ENCODE measurements at regions not wholly inside any gene's neighbourhood (a gene's known extent, or its start where the extent isn't known, plus 50 kb on each side); places are given as distances from the start of the nearest gene placed in this dataset.

GRCh38 chr2:136479696-136480095, 285.6 kb upstream of the THSD7B start:
- in situ Hi-C loops (cut with HindIII; ENCODE audit: low sequenced_read_pairs) = no loop called here
- no peak overlapping the region for H3K4me3 ChIP-seq (ENCODE audit: low read depth, low read length)
- DNase-seq (ENCODE audit: low read depth) = no peak

GRCh38 chr2:136468799-136469369, 296.5 kb upstream of the THSD7B start:
- in situ Hi-C loops (cut with HindIII; ENCODE audit: low sequenced_read_pairs) = no loop called here
- no peak for DNase-seq (ENCODE audit: low read depth)
- TF ChIP-seq, protein P1, sequence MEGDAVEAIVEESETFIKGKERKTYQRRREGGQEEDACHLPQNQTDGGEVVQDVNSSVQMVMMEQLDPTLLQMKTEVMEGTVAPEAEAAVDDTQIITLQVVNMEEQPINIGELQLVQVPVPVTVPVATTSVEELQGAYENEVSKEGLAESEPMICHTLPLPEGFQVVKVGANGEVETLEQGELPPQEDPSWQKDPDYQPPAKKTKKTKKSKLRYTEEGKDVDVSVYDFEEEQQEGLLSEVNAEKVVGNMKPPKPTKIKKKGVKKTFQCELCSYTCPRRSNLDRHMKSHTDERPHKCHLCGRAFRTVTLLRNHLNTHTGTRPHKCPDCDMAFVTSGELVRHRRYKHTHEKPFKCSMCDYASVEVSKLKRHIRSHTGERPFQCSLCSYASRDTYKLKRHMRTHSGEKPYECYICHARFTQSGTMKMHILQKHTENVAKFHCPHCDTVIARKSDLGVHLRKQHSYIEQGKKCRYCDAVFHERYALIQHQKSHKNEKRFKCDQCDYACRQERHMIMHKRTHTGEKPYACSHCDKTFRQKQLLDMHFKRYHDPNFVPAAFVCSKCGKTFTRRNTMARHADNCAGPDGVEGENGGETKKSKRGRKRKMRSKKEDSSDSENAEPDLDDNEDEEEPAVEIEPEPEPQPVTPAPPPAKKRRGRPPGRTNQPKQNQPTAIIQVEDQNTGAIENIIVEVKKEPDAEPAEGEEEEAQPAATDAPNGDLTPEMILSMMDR (IDR thresholded peaks at IDR 0.05; ENCODE audit: low read depth, low read length, missing control alignments) = no peak
- H3K4me3 ChIP-seq (ENCODE audit: low read depth, low read length) = no peak overlapping the region

More at GRCh38 chr2:136479696-136480095, 285.6 kb upstream of the THSD7B start:
- TF ChIP-seq, protein P1 (IDR thresholded peaks at IDR 0.05; ENCODE audit: low read depth, low read length, missing control alignments) = no peak

- no peak overlapping the region for H3K4me3 ChIP-seq (ENCODE audit: low read depth, low read length)
- in situ Hi-C loops (cut with HindIII; ENCODE audit: low sequenced_read_pairs) = no loop called here
- TF ChIP-seq, protein P1 (IDR thresholded peaks at IDR 0.05; ENCODE audit: low read depth, low read length, missing control alignments) = no peak
- DNase-seq (ENCODE audit: low read depth) = no peak
Measured at GRCh38 chr2:136452528-136452927, 312.8 kb upstream of the THSD7B start.

- H3K4me3 ChIP-seq (ENCODE audit: low read depth, low read length) = no peak overlapping the region
- no peak for DNase-seq (ENCODE audit: low read depth)
- TF ChIP-seq, protein P1 (IDR thresholded peaks at IDR 0.05; ENCODE audit: low read depth, low read length, missing control alignments) = no peak
- in situ Hi-C loops (cut with HindIII; ENCODE audit: low sequenced_read_pairs) = no loop called here
Measured at GRCh38 chr2:136448986-136449780, 316.2 kb upstream of the THSD7B start.

DNA sequence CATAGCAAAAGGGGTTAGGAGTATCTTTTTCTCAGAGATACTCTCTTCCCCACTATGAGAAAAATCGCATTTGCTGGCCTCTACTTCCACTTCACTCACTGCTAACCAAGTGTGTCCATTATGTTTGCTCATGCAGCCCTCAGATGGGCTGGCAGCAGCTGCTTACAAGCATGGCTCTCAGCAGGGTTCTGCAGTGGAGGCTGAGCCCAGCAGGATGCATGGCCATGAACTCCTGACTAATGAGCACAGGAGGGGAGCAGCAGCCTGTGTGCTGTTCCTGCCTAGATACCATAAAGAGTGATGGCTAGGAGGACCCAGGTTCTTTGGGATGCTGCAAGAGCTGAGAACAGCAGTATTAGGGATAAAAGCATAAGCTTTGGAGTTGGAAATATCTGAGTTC, 316.9 kb upstream of the THSD7B start:
- TF ChIP-seq, protein P1 (IDR thresholded peaks at IDR 0.05; ENCODE audit: low read depth, low read length, missing control alignments) = no peak
- DNase-seq (ENCODE audit: low read depth) = peak; percentile 13
- in situ Hi-C loops (cut with HindIII; ENCODE audit: low sequenced_read_pairs) = no loop called here
- no peak overlapping the region for H3K4me3 ChIP-seq (ENCODE audit: low read depth, low read length)

DNA sequence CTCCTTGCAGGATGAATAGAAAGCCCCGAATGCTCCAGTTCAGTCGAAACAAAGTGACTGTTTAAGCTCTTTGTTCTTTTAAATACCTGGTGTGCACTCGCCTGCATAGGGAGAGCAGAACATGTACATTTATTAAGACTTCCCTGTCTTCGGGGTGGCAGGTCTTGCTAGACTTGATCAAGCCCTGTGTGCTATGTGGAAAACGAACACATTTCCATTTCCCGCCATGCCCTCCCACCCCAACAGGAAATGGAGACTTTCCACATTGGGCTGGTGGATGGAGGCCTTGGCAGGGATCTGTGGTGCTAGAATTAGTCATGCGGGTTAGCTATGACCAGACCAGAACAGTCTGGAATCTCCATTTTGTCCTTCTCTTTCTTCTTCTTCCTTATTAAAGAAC, 321.0 kb upstream of the THSD7B start:
- TF ChIP-seq, protein P1 (IDR thresholded peaks at IDR 0.05; ENCODE audit: low read depth, low read length, missing control alignments) = no peak
- in situ Hi-C loops (cut with HindIII; ENCODE audit: low sequenced_read_pairs) = no loop called here
- no peak for DNase-seq (ENCODE audit: low read depth)
- no peak overlapping the region for H3K4me3 ChIP-seq (ENCODE audit: low read depth, low read length)

Measured in astrocyte of the cerebellum (primary cell).